Endodermal cell (in vitro differentiated cells): ENCODE measurements at regions not wholly inside any gene's neighbourhood (a gene's known extent, or its start where the extent isn't known, plus 50 kb on each side); places are given as distances from the start of the nearest gene placed in this dataset.

ENCODE experiments used
- DNase-seq: peaks from one replicate; pipeline ENCODE4 v3.0.0-alpha.2; 2017
- H3K27ac ChIP-seq: 2 replicates; pipeline ENCODE4 v1.5.1; 2013; ENCODE audit warnings: mild to moderate bottlenecking, low read depth, low read length, moderate library complexity
- H3K27me3 ChIP-seq: 2 replicates; pipeline ENCODE4 v1.6.1; 2013; ENCODE audit warnings: mild to moderate bottlenecking, low read length, moderate library complexity; ENCODE audit not compliant: insufficient read depth, control insufficient read depth, poor library complexity, severe bottlenecking
- H3K36me3 ChIP-seq: 2 replicates; pipeline ENCODE4 v1.7.0; 2013; ENCODE audit warnings: mild to moderate bottlenecking, low read length, moderate library complexity; ENCODE audit not compliant: control insufficient read depth, insufficient read depth
- H3K4me1 ChIP-seq: one replicate; pipeline ENCODE4 v1.7.0; 2013; ENCODE audit warnings: low read length; ENCODE audit not compliant: control insufficient read depth, insufficient read depth
- H3K4me3 ChIP-seq: 2 replicates; pipeline ENCODE4 v1.5.1; 2013; ENCODE audit warnings: mild to moderate bottlenecking, low read length, moderate library complexity
- H3K9ac ChIP-seq: 2 replicates; pipeline ENCODE4 v1.6.1; 2013; ENCODE audit warnings: mild to moderate bottlenecking, low read length, moderate library complexity; ENCODE audit not compliant: poor library complexity, severe bottlenecking; ENCODE audit errors: extremely low read depth
- H3K9me3 ChIP-seq: 2 replicates; pipeline ENCODE4 v1.6.1; 2013; ENCODE audit warnings: mild to moderate bottlenecking, low read length, moderate library complexity; ENCODE audit not compliant: control insufficient read depth
- H3K27ac Mint-ChIP-seq: 2 replicates; pipeline ENCODE4 v1.8.0; 2020; ENCODE audit warnings: mixed read lengths
- H3K27me3 Mint-ChIP-seq: 2 replicates; pipeline ENCODE4 v1.8.0; 2021; ENCODE audit warnings: mild to moderate bottlenecking, mixed read lengths; ENCODE audit not compliant: insufficient read depth
- H3K36me3 Mint-ChIP-seq: 2 replicates; pipeline ENCODE4 v1.8.0; 2020; ENCODE audit warnings: low read depth, mixed read lengths
- H3K4me1 Mint-ChIP-seq: 2 replicates; pipeline ENCODE4 v1.8.0; 2020; ENCODE audit warnings: mixed read lengths
- H3K4me3 Mint-ChIP-seq: 2 replicates; pipeline ENCODE4 v1.8.0; 2020; ENCODE audit warnings: mild to moderate bottlenecking, moderate library complexity, mixed read lengths
- H3K9me3 Mint-ChIP-seq: 2 replicates; pipeline ENCODE4 v1.8.0; 2020; ENCODE audit warnings: mild to moderate bottlenecking, mixed read lengths
- WGBS, 2 experiments: methylation state at CpG; one replicate each; pipeline versions ENCODE4 v1.1.5 to v1.1.7; 2013; ENCODE audit warnings: missing lambda C conversion rate in 2 of 2, mixed read lengths in 1 of 2; ENCODE audit not compliant: insufficient coverage in 1 of 2, insufficient read length in 1 of 2; 5-methylcytosine and 5-hydroxymethylcytosine counted together
- TF ChIP-seq, protein P1 (sequence below): fragments of 200-600 bp; sonication (generic); conservative IDR thresholded peaks from 2 replicates; pipeline ENCODE4 v1.5.0; 2021; ENCODE audit warnings: antibody characterized with exemption, mild to moderate bottlenecking

DNA sequence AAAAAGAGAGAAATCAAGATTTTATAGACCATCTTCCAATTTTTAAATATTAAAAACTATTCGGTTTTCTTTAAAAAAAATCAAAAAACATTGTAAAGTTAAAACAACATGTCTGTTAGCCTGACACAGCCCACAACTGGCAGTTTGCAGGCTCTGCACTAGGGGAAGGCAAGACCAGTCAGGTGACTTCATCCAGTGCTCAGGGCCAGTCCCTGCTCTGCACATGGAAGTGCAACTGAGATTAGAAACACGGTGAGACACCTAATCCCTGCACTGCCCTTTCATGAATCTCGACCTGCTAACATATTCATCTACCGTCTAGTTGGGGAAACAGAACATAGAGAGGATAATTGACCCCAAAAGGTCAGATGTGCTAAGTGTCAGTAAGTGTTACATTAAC, 135.2 kb downstream of the BARD1 start:
- no peaks in the 10 kb centered on the region for H3K9me3 Mint-ChIP-seq
- Histone ChIP-seq H3K36me3 (no peaks in the 10 kb centered on the region), H3K27me3 (no peaks in the 10 kb centered on the region), H3K27ac (no peak overlapping the region), H3K9me3 (no peaks in the 10 kb centered on the region), H3K9ac (no peak overlapping the region), H3K4me3 (no peak overlapping the region), H3K4me1 (peaks cover 4% of the 10 kb centered on the region)
- H3K4me3 Mint-ChIP-seq, result no peak overlapping the region
- WGBS, 2 experiments, result 93 to 95% methylated on average over 4 of the region's 4 CpGs
- no peak for DNase-seq
- TF ChIP-seq, protein P1, sequence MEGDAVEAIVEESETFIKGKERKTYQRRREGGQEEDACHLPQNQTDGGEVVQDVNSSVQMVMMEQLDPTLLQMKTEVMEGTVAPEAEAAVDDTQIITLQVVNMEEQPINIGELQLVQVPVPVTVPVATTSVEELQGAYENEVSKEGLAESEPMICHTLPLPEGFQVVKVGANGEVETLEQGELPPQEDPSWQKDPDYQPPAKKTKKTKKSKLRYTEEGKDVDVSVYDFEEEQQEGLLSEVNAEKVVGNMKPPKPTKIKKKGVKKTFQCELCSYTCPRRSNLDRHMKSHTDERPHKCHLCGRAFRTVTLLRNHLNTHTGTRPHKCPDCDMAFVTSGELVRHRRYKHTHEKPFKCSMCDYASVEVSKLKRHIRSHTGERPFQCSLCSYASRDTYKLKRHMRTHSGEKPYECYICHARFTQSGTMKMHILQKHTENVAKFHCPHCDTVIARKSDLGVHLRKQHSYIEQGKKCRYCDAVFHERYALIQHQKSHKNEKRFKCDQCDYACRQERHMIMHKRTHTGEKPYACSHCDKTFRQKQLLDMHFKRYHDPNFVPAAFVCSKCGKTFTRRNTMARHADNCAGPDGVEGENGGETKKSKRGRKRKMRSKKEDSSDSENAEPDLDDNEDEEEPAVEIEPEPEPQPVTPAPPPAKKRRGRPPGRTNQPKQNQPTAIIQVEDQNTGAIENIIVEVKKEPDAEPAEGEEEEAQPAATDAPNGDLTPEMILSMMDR, result no peak
- peaks cover 7% of the 10 kb centered on the region for H3K4me1 Mint-ChIP-seq
- H3K27me3 Mint-ChIP-seq, result no peaks in the 10 kb centered on the region
- no peaks in the 10 kb centered on the region for H3K36me3 Mint-ChIP-seq
- H3K27ac Mint-ChIP-seq, result no peak overlapping the region

DNA sequence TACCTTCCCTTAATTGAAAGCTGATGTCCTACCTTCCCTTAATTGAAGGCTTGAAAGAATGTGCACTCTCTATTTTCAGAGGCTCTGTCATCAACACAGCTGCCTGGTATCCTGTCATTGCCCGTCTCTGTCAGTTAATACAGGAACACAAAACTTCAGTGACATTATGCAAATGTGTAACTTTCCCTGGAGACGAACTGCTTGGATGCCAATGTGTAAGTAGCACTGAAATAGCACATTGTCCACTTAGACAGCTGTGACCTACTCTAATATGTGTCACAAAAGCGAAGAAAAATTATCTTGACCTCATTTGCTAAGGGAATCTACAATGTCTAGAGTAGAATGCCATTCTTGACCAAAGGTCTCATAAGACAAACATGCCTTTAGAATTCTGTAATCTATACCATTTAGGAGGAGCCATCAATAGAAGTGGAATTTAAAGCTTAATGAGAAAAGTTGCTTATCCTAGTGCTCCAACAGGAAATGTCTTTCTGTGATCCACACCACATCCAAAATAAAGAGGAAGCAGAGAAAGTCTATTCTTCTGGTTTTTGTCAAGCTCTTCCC, 138.1 kb downstream of the BARD1 start:
- 61 to 91% methylated on average over 2 to 3 of the region's 3 CpGs for WGBS, 2 experiments
- H3K36me3 ChIP-seq, result no peaks in the 10 kb centered on the region
- no peak overlapping the region for H3K4me3 ChIP-seq
- H3K9ac ChIP-seq, result no peak overlapping the region
- no peak overlapping the region for H3K4me3 Mint-ChIP-seq
- no peaks in the 10 kb centered on the region for H3K36me3 Mint-ChIP-seq
- H3K27me3 ChIP-seq, result no peaks in the 10 kb centered on the region
- no peak overlapping the region for H3K27ac ChIP-seq
- TF ChIP-seq, protein P1, result no peak
- H3K4me1 ChIP-seq, result peaks cover 4% of the 10 kb centered on the region
- peaks cover 7% of the 10 kb centered on the region for H3K4me1 Mint-ChIP-seq
- peaks cover 6% of the 10 kb centered on the region for H3K9me3 ChIP-seq
- no peaks in the 10 kb centered on the region for H3K27me3 Mint-ChIP-seq
- H3K27ac Mint-ChIP-seq, result no peak overlapping the region
- peaks cover 7% of the 10 kb centered on the region for H3K9me3 Mint-ChIP-seq
- DNase-seq, result no peak

DNA sequence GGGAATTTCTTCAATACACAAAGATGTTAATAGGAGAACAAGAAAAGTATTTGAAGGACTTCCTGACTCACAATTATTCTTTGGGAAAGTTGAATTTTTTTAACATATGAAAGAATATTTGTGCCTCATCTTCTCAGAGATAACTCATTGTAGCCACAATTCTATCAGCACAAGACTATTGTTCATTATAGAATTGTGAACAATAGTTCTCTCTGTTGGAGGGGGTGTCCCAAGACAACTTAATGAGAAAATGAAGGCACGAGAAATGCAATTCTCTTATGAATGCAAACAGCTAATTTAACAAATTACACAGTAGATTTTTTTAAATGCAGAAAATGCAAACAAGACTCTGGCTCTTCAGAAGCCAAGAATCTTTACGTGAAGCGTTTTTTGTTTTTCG, 157.0 kb downstream of the BARD1 start:
- H3K4me1 ChIP-seq, result peaks cover 5% of the 10 kb centered on the region
- H3K4me3 ChIP-seq, result no peak overlapping the region
- Mint-ChIP-seq H3K4me3 (no peak overlapping the region), H3K4me1 (peaks cover 9% of the 10 kb centered on the region), H3K36me3 (no peaks in the 10 kb centered on the region), H3K27ac (no peak overlapping the region), H3K27me3 (no peaks in the 10 kb centered on the region), H3K9me3 (peaks cover 15% of the 10 kb centered on the region)
- no peak for DNase-seq
- H3K9me3 ChIP-seq, result peaks cover 8% of the 10 kb centered on the region
- no peaks in the 10 kb centered on the region for H3K27me3 ChIP-seq
- H3K27ac ChIP-seq, result no peak overlapping the region
- TF ChIP-seq, protein P1, result no peak
- WGBS, 2 experiments, result 79% methylated on average over 1 of the region's 4 CpGs; no CpG with 5 or more reads in 1 of the 2 experiments
- H3K36me3 ChIP-seq, result no peaks in the 10 kb centered on the region
- no peak overlapping the region for H3K9ac ChIP-seq
